ENCODE measurements at regions not wholly inside any gene's neighbourhood (a gene's known extent, or its start where the extent isn't known, plus 50 kb on each side); places are given as distances from the start of the nearest gene placed in this dataset.

DNA sequence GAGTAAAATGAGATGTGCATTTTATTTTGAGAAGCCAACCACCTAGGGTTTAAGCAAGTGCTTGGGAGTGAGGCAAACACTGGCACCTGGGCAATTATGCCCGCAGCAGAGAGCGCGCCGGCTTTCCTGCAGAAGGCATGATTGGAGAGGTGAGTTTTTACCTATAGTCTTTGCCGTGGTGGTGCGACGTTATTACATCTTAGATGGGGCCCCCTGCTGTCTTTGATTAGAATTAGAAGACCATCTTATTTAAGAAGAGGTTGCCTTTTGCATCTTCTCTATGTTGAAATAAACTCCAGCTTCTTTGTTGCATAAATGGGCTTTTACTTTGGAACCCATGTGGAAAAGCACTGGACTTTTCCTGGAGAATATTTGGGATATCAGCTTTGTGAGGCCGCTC lies 409.5 kb downstream of the GLRX3 start:
- TF ChIP-seq, protein P1, sequence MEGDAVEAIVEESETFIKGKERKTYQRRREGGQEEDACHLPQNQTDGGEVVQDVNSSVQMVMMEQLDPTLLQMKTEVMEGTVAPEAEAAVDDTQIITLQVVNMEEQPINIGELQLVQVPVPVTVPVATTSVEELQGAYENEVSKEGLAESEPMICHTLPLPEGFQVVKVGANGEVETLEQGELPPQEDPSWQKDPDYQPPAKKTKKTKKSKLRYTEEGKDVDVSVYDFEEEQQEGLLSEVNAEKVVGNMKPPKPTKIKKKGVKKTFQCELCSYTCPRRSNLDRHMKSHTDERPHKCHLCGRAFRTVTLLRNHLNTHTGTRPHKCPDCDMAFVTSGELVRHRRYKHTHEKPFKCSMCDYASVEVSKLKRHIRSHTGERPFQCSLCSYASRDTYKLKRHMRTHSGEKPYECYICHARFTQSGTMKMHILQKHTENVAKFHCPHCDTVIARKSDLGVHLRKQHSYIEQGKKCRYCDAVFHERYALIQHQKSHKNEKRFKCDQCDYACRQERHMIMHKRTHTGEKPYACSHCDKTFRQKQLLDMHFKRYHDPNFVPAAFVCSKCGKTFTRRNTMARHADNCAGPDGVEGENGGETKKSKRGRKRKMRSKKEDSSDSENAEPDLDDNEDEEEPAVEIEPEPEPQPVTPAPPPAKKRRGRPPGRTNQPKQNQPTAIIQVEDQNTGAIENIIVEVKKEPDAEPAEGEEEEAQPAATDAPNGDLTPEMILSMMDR (IDR thresholded peaks at IDR 0.05), result no peak
- no peak for TF ChIP-seq POLR2A (IDR thresholded peaks at IDR 0.05)

Data from right lobe of liver (tissue), 4 donors.